Kidney tubule cell (primary cell): ENCODE measurements at regions not wholly inside any gene's neighbourhood (a gene's known extent, or its start where the extent isn't known, plus 50 kb on each side); places are given as distances from the start of the nearest gene placed in this dataset.

Experiments
- DNase-seq: peaks from one replicate; pipeline ENCODE4 v3.0.0-alpha.2; 2018; ENCODE audit warnings: low spot score

DNA sequence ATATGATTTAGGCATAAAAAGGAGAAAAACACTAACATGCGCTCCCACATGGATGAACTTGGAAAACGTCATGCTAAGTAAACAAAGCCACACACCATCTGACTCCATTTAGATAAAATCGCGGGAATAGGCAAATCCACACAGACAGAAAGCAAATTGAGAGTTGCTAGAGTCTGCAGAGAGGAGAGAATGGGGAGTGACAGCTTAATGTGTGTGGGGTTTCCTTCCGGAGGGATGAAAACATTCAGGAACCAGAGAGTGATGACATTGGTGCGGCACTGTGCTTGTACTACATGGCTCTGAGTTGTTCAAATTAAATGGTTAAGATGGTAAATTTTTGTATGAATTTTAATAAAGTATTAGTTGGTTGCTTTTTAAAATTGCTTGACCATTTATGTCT, 482.9 kb upstream of the AKR1E2 start:
- no peak for DNase-seq

DNA sequence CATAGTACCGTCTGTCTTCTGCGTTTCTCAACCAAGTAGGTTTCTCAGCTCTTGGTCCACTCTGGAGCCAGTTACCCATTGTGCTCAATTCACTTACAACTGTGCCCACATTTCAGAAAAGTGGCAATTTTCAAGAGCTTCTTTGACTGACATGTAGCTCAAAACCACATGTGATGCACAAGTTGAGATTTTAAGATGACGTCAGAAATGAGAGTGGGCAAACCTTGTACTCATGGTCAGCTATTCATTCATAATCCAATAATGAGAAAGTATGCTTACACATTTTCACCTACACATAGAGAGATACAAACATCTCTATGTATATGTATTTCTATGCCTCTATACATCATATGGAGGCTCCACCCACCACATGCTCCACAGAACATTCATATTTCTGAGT, 487.2 kb upstream of the AKR1E2 start:
- no peak for DNase-seq

DNA sequence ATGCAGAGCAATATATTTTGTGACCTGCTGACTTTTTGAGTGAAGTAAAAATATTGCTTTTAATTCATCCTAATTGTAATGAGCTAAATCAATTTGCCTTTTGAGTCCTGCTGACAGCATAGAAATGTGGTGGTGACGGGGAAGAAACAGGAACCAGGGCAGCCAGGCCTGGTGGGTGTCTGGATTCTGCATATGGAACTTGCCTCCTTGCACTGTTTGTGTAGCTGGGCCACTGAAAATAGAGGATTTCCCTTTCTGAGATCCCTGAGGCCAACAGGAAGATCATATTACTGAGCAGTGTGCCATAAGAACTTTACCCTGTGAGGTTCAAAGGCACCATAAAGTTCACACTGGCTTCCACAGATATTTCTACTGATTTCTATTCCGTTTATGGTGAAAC, 488.4 kb upstream of the AKR1E2 start:
- DNase-seq, result no peak

GRCh38 chr10:4334871-4335270, 491.1 kb upstream of the AKR1E2 start:
- DNase-seq, result peak; percentile 6

DNA sequence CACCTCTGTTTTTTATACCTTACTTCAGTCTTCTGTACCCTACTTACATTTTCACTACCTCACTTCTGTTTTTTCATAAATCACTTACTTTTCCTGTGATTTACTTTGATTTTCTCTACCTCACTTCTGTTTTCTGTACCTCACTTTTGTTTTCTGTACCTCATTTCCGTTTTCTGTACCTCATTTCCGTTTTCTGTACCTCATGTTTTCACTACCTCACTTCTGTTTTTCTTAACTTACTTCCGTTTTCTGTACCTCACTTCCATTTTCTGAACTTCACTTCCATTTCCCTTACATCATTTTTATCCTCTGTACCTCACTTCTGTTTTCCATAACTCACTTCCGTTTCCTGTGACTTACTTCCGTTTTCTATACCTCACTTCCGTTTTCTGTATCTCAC, 492.0 kb upstream of the AKR1E2 start:
- no peak for DNase-seq

DNA sequence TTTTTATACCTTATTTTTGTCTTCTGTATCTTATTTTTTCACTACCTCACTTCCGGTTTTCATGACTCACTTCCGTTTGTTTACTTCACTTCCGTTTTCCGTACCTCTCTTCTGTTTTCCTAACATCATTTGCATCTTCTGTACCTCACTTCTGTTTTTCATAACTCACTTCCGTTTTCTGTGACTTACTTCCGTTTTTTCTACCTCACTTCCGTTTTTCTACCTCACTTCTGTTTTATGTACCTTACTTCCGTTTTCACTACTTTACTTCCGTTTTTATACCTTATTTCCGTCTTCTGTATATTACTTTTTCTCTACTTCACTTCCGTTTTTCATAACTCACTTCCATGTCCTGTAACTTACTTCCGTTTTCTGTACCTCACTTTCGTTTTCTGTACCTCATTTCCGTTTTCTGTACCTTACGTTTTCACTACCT, 492.5 kb upstream of the AKR1E2 start:
- DNase-seq, result no peak

DNA sequence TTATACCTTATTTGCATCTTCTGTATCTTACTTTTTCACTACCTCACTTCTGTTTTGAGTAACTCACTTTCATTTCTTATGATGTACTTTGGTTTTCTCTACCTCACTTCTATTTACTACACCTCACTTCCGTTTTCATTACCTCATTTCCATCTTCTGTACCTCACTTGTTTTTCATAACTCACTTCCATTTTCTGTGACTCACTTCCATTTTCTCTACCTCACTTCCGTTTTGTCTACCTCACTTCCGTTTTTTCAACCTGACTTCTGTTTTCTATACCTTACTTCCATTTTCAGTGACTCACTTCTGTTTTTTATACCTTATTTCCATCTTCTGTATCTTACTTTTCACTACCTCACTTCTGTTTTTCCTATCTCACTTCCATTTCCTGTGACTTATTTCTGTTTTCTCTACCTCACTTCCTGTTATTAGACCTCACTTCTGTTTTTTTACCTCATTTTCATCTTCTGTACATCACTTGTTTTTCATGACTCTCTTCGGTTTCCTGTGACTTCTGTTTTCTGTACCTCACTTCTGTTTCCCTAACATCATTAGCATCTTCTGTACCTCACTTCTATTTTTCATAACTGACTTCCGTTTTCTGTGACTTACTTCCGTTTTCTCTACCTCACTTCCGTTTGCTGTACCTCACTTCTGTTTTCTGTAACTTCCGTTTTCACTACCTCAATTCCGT, 493.1 kb upstream of the AKR1E2 start:
- no peak for DNase-seq

DNA sequence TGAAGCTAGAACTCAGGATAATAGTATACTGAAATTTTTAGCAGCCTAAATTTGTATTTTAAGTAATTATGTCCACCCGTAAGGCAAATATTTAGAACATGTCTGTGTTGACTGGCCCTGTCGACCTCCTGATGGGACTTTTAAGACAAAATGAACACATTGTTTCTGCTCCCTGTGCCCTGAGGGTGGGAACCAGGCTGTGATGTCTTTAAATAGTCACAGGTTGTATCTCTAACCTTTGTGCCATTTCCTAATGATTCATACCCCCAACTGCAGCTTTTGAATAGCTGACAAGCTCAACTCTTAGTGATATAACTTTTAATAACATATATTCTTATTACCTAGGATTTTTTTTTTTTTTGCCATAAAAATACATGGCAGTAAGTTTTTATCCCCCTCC, 494.9 kb upstream of the AKR1E2 start:
- DNase-seq, result peak; percentile 28

- no peak for DNase-seq
Measured at GRCh38 chr10:4330636-4331035, 495.4 kb upstream of the AKR1E2 start.

- no peak for DNase-seq
Measured at GRCh38 chr10:4329225-4329624, 496.8 kb upstream of the AKR1E2 start.

DNA sequence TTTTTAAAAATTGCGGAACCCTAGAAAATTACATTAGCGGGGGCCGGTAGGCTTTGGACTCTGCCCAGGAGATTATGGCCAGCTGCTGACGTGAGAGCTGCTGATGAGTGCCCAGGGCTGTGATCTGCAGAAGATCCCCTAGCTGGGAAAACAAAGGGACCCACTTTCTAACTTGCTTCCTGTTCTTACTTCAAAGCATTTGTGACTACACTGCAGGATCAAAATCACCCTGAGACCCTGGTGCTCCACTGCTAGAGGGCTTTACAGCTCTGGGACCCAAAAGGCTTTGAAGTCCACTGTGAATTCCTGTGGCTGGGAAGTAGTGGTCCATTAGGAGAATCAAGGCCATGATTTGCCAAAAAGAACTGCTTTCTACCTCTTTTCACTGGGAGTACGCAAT, 499.4 kb upstream of the AKR1E2 start:
- DNase-seq, result no peak

- DNase-seq, result no peak
Measured at GRCh38 chr10:4319870-4320367, 506.1 kb upstream of the AKR1E2 start.

DNA sequence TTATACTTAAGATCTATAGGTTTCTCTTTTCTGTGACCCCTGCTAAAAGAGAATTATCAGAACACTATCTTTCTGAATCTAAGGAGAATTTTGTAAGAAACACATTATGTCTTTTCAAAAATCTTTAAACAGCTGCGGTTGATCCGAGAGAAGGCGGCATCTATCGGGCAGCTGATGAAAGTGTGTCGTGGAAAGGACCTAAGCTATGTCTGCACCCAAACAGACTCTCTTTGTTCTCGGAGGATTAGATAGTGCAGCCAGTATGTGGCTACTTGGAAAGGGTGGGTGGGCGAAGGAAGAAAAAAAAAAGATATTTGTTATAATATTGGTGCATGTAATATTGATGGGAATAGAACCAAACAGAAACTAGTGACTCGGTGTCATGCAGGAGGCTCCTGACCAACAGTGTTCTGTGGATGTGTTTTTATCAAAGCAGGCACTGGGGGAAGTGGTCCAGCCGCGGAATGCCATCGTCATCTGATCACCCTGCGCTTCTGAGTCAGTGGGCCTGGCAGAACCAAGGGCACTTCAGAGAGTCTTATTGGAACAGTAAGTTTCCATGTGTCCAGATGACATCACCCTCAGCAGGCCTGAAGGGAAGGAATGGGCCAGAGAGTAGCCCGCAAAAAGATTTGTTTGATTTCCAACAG, 509.7 kb upstream of the AKR1E2 start:
- peak; percentile 56 for DNase-seq

GRCh38 chr10:4315551-4315950, 510.5 kb upstream of the AKR1E2 start:
- no peak for DNase-seq

DNA sequence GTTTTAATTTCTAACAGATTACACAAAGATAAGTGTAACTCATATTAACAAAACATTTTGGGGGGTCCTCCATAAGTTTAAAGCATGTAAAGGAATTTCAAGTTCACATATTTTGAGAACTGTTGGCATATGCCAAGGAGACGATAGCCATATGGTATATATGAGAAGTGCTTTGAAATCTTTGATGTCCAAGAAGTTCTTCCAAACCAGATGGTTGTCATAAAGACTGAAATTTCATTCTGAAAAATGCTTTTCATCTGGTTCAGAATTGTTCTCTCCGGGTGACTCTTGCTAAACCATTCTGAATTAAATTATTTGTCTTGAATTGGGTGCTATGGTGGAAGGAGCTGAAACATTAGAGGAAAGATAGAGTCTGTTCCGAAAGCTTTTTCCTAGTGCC, 513.0 kb upstream of the AKR1E2 start:
- DNase-seq, result no peak

- DNase-seq, result no peak
Measured at GRCh38 chr10:4312051-4312835, 513.8 kb upstream of the AKR1E2 start.

- DNase-seq, result no peak
Measured at GRCh38 chr10:4310172-4310571, 515.8 kb upstream of the AKR1E2 start.

GRCh38 chr10:4307910-4308309, 518.1 kb upstream of the AKR1E2 start:
- DNase-seq, result no peak

DNA sequence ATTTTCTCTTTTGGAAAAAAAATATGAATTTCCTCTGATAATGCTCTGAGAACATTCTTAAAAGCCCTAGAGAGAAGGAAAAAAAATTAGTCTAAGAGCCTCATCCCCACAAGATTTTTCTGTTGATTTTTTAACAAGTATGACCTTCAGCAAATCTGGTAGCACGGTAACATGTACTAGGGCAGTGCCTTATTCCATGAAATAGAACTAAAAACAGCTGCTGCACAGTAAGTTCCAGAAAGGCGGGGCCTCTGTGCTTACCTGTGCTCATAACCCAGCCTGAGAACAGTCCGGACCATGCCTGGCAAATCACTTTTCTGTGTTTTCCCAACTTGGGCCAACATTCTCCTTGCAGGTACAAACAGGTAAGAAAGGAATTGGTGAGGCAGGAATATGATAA, 519.1 kb upstream of the AKR1E2 start:
- no peak for DNase-seq

- DNase-seq, result no peak
Measured at GRCh38 chr10:4303045-4303444, 518.0 kb upstream of the KLF6 start.

DNA sequence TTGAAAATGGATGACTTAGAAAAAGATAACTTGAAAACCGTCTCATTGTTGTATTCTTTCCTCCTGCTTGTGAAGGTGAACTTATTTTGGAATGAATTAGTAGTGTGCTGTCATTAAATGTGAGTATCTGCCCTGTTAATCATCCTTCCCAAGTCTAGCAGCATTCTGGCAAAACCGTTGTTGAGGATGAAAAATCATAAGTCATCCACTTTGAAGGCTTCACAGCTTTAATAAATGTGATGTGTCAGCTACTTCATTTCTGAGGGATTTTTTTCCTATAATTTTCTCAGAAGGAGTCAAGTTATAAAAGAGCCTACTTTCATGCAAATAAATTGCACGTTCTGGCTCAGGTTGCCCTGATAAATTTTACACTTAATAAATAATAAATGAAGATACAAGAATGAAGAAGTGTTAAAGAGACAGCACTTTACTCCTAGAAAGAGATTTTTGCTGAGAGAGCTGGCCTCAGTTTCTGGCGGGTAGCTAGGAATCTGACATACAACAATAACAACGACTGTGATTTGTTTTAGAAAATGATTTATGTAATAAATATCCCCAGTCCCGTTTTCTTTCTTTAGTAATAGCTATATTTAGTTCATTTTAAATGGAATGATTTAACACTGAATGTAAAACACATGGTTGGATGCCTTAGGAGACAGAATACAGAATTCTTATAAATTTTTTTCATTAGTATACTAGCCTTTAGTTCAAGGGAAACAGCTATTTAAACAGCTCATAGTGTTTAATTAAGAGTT, 516.5 kb upstream of the KLF6 start:
- no peak for DNase-seq

DNA sequence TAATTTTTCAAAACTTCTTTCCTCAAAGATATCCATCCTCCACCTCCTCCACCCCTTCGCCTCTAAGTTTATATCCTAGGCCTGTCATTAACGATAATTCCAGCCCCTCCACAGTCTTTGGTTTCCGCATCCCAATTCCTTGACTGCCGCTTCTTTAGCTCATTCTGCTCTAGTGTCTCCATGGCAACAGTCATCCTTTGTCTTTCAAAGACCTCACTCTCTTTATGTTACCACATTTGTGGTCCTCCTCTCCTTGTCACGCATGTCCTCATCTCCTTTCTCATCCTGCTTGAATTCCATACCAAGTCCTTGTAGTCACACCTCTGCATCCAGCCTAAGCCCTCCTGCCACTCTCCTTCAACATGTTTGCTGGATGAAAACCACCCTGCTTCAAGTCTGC, 511.2 kb upstream of the KLF6 start:
- no peak for DNase-seq
